HCT116 (cell line): ENCODE measurements at regions not wholly inside any gene's neighbourhood (a gene's known extent, or its start where the extent isn't known, plus 50 kb on each side); places are given as distances from the start of the nearest gene placed in this dataset.

Experiments
- ATAC-seq: fragments of 200-7000 bp; cut with Tn5 transposase; 2 replicates; pipeline ENCODE4 v1.9.1; 2020; ENCODE audit warnings: mild to moderate bottlenecking, moderate library complexity
- BruUV-seq: library from RNA; stranded (reverse); fragments of 400-500 nt; replicated peaks from 2 replicates; lab custom pipeline; 2021; lab: Mats Ljungman, UMichigan
- CTCF ChIA-PET: fragments of 300-600 bp; sonication (Branson Sonifier 250); formaldehyde crosslinking; loops from one replicate; lab custom pipeline; 2021; ENCODE audit warnings: antibody characterized with exemption; lab: Charles Lee
- POLR2A ChIA-PET: fragments of 300-600, 350-600 bp; sonication (Branson Sonifier 250); formaldehyde crosslinking; loops from one replicate; lab custom pipeline; 2021; ENCODE audit warnings: antibody characterized with exemption; lab: Charles Lee
- RAD21 ChIA-PET, 2 experiments: fragments of 300-600 bp; sonication (Branson Sonifier 250); formaldehyde crosslinking; loops; one replicate each; lab custom pipeline; 2023; ENCODE audit warnings: low total read pairs in 2 of 2; ENCODE audit not compliant: uncharacterized antibody in 2 of 2, unreplicated experiment in 2 of 2, low non-redundant PET in 1 of 2; lab: Charles Lee
- DNase-seq: peaks from one replicate; pipeline ENCODE4 v3.0.0-alpha.2; 2010; ENCODE audit warnings: low read depth, low spot score
- H2AFZ ChIP-seq: fragments of 200-600 bp; shearing (Covaris generic), sonication (generic); 2 replicates; pipeline ENCODE4 v1.6.1; 2017; ENCODE audit warnings: low read depth, mixed run types, mixed read lengths, antibody characterized with exemption, low read length; ENCODE audit not compliant: poor library complexity, severe bottlenecking
- H3K27ac ChIP-seq: 2 replicates; pipeline ENCODE4 v1.5.1; 2012; ENCODE audit warnings: low read depth, low read length
- H3K27me3 ChIP-seq: fragments of 200-600 bp; sonication (generic); 2 replicates; pipeline ENCODE4 v1.6.1; 2016; ENCODE audit warnings: mixed run types, low read length, mixed read lengths; ENCODE audit not compliant: insufficient read depth
- H3K36me3 ChIP-seq, 2 experiments: fragments of 200-500 bp in 1 of 2; fragments of 200-600 bp in 1 of 2; sonication (Bioruptor generic) in 1 of 2; sonication (generic) in 1 of 2; 2 replicates each; pipeline versions ENCODE4 v1.5.1 to v1.6.1; 2014 to 2016; ENCODE audit warnings: low read length in 2 of 2, inconsistent platforms in 1 of 2, mixed read lengths in 1 of 2, mixed run types in 1 of 2; ENCODE audit not compliant: insufficient read depth in 2 of 2, control insufficient read depth in 1 of 2
- H3K4me1 ChIP-seq, 2 experiments: fragments of 200-600 bp in 1 of 2; sonication (generic) in 1 of 2; 2 replicates each; pipeline versions ENCODE4 v1.5.1 to v1.6.1; 2012 to 2017; ENCODE audit warnings: low read length in 2 of 2, inconsistent platforms in 1 of 2, mild to moderate bottlenecking in 1 of 2, mixed read lengths in 1 of 2, mixed run types in 1 of 2, moderate library complexity in 1 of 2; ENCODE audit not compliant: insufficient read depth in 2 of 2, control insufficient read depth in 1 of 2
- H3K4me2 ChIP-seq: fragments of 200-600 bp; sonication (generic); 2 replicates; pipeline ENCODE4 v1.6.1; 2017; ENCODE audit warnings: mixed run types, low read length, mixed read lengths
- H3K4me3 ChIP-seq, 2 experiments: fragments of 200-600 bp in 1 of 2; sonication (generic) in 1 of 2; replicated peaks in 1 of 2; 2 replicates each; pipeline ENCODE4 v1.5.1; 2011 to 2016; ENCODE audit warnings: low read length in 2 of 2, control low read depth in 1 of 2, low read depth in 1 of 2, mild to moderate bottlenecking in 1 of 2, mixed read lengths in 1 of 2, mixed run types in 1 of 2
- H3K79me2 ChIP-seq: fragments of 200-600 bp; sonication (generic); 2 replicates; pipeline ENCODE4 v1.6.1; 2017; ENCODE audit warnings: mild to moderate bottlenecking, mixed run types, low read length, moderate library complexity, mixed read lengths; ENCODE audit not compliant: insufficient read depth
- H3K9ac ChIP-seq: fragments of 200-600 bp; sonication (generic); 2 replicates; pipeline ENCODE4 v1.6.1; 2016; ENCODE audit warnings: low read length, mixed read lengths
- H3K9me2 ChIP-seq: fragments of 200-600 bp; sonication (generic), shearing (Covaris generic); 2 replicates; pipeline ENCODE4 v1.6.1; 2017; ENCODE audit warnings: mixed run types, mild to moderate bottlenecking, moderate library complexity; ENCODE audit not compliant: insufficient read depth
- H3K9me3 ChIP-seq, 2 experiments: fragments of 200-500 bp in 1 of 2; fragments of 200-600 bp in 1 of 2; sonication (Bioruptor generic) in 1 of 2; sonication (generic) in 1 of 2; 2 replicates each; pipeline ENCODE4 v1.6.1; 2014 to 2017; ENCODE audit warnings: low read length in 2 of 2, mixed read lengths in 2 of 2, inconsistent platforms in 1 of 2, low read depth in 1 of 2, mild to moderate bottlenecking in 1 of 2, mixed run types in 1 of 2, moderate library complexity in 1 of 2; ENCODE audit not compliant: control insufficient read depth in 1 of 2, insufficient read depth in 1 of 2
- H4K20me1 ChIP-seq: fragments of 200-600 bp; sonication (generic), shearing (Covaris generic); 2 replicates; pipeline ENCODE4 v1.6.1; 2017; ENCODE audit warnings: mixed run types, mild to moderate bottlenecking, moderate library complexity; ENCODE audit not compliant: insufficient read depth
- CBX3 ChIP-seq: IDR thresholded peaks from 2 replicates; pipeline ENCODE4 v1.6.1; 2012; ENCODE audit warnings: low read depth
- EGR1 ChIP-seq: IDR thresholded peaks from 2 replicates; pipeline ENCODE4 v1.6.1; 2012; ENCODE audit warnings: low read depth
- ELF1 ChIP-seq: IDR thresholded peaks from 2 replicates; pipeline ENCODE4 v1.6.1; 2012; ENCODE audit warnings: low read depth, borderline replicate concordance
- EZH2 ChIP-seq: fragments of 200-600 bp; sonication (generic); IDR thresholded peaks from 2 replicates; pipeline ENCODE4 v1.6.1; 2017; ENCODE audit warnings: antibody characterized with exemption, mixed run types
- EZH2phosphoT487 ChIP-seq: fragments of 200-600 bp; IDR thresholded peaks from 2 replicates; pipeline ENCODE4 v1.6.1; 2018; ENCODE audit warnings: antibody characterized with exemption, borderline replicate concordance
- JUND ChIP-seq: IDR thresholded peaks from 2 replicates; pipeline ENCODE4 v1.6.1; 2012
- POLR2A ChIP-seq: IDR thresholded peaks from 2 replicates; pipeline ENCODE4 v1.7.0; 2011; ENCODE audit warnings: borderline replicate concordance; ENCODE audit not compliant: insufficient read depth, insufficient read length; ENCODE audit errors: extremely low read depth
- POLR2AphosphoS5 ChIP-seq: IDR thresholded peaks from 2 replicates; pipeline ENCODE4 v1.6.1; 2011; ENCODE audit warnings: mild to moderate bottlenecking, low read depth, low read length, moderate library complexity
- SIN3A ChIP-seq: IDR thresholded peaks from 2 replicates; pipeline ENCODE4 v1.6.1; 2012; ENCODE audit warnings: low read depth
- SP1 ChIP-seq: IDR thresholded peaks from 2 replicates; pipeline ENCODE4 v1.6.1; 2012; ENCODE audit warnings: low read depth
- YY1 ChIP-seq: IDR thresholded peaks from 2 replicates; pipeline ENCODE4 v1.6.1; 2011; ENCODE audit warnings: low read length, low read depth, moderate library complexity, mild to moderate bottlenecking; ENCODE audit not compliant: insufficient replicate concordance; ENCODE audit errors: extremely low read depth
- ZFX ChIP-seq: fragments of 450-650 bp; IDR thresholded peaks from 2 replicates; pipeline ENCODE4 v1.6.1; 2017
- ZNF274 ChIP-seq: fragments of 200-500 bp; sonication (Bioruptor generic); IDR thresholded peaks from 2 replicates; pipeline ENCODE4 v1.6.1; 2014; ENCODE audit warnings: mild to moderate bottlenecking, low read depth, low read length, inconsistent platforms
- intact Hi-C: fragments of 100-400 bp; cut with micrococcal nuclease; formaldehyde crosslinking; loops from 2 replicates; pipeline ENCODE4 v1.10.0; 2022
- TF ChIP-seq, protein P1 (sequence below): IDR thresholded peaks from 2 replicates; pipeline ENCODE4 v1.6.1; 2012; ENCODE audit warnings: low read depth
- TF ChIP-seq, protein P2 (sequence below), 3 experiments: fragments of 200-600 bp in 1 of 3; sonication (generic) in 1 of 3; IDR thresholded peaks in 2 of 3; conservative IDR thresholded peaks in 1 of 3; 2 replicates each; pipeline ENCODE4 v1.5.1; 2012 to 2017; ENCODE audit warnings: low read depth in 2 of 3, low read length in 2 of 3, antibody characterized with exemption in 1 of 3, borderline replicate concordance in 1 of 3, control low read depth in 1 of 3, mild to moderate bottlenecking in 1 of 3, mixed read lengths in 1 of 3, mixed run types in 1 of 3, moderate library complexity in 1 of 3; ENCODE audit not compliant: insufficient read depth in 1 of 3

DNA sequence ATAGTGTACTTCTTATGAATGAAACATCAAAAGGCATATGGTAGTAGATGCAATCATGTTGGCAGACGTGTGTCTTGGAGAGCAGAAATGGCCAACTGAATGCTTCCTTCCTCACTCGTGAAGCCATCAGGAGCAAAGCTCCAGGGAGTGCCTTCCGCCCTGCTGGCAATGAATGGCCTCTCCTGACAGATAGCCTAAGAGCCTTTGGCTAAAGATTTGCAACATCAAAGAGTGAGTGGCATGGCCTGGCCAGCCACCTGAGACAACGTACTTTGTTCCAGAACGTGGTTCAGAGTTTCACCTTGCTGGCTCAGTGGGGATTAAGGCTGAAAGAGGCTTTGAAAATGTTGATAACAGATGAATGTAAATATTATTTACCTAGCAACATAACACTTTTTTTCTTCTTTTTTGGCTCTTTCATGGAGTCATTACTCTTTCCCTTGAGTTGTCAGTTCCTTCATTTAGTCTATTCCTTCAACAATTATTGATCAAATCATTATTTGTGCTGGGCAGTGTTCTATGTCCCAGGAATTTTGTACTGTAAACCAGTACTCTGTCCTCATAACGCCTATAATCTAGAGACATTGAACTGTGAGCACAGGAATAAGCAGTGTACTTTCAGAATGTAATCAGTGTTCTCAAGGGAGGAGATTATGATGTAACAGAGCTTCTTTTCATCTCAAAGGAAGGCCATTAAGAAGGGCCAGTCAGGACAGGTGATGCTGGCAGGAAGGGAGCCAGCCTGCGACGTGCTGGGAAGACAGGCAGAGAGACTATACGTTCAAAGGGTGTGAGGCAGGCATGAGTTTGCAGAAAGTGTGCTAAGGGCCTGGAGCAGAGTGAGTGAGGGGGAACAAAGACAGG is 59.4 kb upstream of the SH3RF3 start:
- POLR2A ChIA-PET = no interaction called here
- intact Hi-C loops = no loop called here
- no peak overlapping the region for H3K4me2 ChIP-seq

DNA sequence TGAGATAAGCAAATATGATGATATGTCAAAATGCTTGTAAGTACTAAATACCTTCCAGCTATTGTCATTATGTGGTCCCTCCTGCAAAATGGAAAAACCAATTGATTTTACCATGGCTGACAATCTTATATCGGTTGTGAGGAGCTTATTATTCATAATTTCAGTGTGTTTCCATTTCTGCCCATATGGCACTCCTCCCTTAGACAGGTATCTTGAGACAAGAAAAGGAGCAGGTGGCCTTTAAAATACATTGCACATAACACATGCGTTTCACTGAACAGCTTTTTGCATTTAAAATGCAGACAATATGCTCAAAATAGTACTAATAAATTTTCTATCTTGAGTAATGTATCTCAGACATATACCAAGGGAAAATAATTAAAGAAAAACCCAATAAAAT is 60.2 kb upstream of the SH3RF3 start:
- ChIA-PET RAD21 (no interaction called here), CTCF (interaction anchor here (1.5 kb wide), 1 partner anchor 17 kb away, joined by 3 read pairs; no protein-coding TSS in a partner anchor), POLR2A (no interaction called here)
- Histone ChIP-seq H3K79me2 (no peaks in the 10 kb centered on the region), H3K27me3 (no peaks in the 10 kb centered on the region), H3K4me2 (no peak overlapping the region), H4K20me1 (no peaks in the 10 kb centered on the region), H3K9ac (no peak overlapping the region), H3K4me1 (no peaks in the 10 kb centered on the region), H3K9me2 (no peaks in the 10 kb centered on the region), H3K4me3 (no peak overlapping the region), H3K27ac (no peak overlapping the region), H2AFZ (no peak overlapping the region), H3K9me3 (no peaks in the 10 kb centered on the region), H3K36me3 (no peaks in the 10 kb centered on the region)
- DNase-seq (no peak), ATAC-seq (no peak)
- BruUV-seq = no TSS peak
- intact Hi-C loops = no loop called here
- TF ChIP-seq ZFX = no peak
- TF ChIP-seq YY1 = no peak
- TF ChIP-seq EZH2 = no peak
- no peak for TF ChIP-seq SP1
- TF ChIP-seq EZH2phosphoT487 = no peak
- no peak for TF ChIP-seq ELF1
- TF ChIP-seq JUND = no peak
- TF ChIP-seq, protein P1, sequence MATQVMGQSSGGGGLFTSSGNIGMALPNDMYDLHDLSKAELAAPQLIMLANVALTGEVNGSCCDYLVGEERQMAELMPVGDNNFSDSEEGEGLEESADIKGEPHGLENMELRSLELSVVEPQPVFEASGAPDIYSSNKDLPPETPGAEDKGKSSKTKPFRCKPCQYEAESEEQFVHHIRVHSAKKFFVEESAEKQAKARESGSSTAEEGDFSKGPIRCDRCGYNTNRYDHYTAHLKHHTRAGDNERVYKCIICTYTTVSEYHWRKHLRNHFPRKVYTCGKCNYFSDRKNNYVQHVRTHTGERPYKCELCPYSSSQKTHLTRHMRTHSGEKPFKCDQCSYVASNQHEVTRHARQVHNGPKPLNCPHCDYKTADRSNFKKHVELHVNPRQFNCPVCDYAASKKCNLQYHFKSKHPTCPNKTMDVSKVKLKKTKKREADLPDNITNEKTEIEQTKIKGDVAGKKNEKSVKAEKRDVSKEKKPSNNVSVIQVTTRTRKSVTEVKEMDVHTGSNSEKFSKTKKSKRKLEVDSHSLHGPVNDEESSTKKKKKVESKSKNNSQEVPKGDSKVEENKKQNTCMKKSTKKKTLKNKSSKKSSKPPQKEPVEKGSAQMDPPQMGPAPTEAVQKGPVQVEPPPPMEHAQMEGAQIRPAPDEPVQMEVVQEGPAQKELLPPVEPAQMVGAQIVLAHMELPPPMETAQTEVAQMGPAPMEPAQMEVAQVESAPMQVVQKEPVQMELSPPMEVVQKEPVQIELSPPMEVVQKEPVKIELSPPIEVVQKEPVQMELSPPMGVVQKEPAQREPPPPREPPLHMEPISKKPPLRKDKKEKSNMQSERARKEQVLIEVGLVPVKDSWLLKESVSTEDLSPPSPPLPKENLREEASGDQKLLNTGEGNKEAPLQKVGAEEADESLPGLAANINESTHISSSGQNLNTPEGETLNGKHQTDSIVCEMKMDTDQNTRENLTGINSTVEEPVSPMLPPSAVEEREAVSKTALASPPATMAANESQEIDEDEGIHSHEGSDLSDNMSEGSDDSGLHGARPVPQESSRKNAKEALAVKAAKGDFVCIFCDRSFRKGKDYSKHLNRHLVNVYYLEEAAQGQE = no peak
- no peak for TF ChIP-seq POLR2AphosphoS5
- no peak for TF ChIP-seq SIN3A
- no peak for TF ChIP-seq POLR2A
- TF ChIP-seq, protein P2, sequence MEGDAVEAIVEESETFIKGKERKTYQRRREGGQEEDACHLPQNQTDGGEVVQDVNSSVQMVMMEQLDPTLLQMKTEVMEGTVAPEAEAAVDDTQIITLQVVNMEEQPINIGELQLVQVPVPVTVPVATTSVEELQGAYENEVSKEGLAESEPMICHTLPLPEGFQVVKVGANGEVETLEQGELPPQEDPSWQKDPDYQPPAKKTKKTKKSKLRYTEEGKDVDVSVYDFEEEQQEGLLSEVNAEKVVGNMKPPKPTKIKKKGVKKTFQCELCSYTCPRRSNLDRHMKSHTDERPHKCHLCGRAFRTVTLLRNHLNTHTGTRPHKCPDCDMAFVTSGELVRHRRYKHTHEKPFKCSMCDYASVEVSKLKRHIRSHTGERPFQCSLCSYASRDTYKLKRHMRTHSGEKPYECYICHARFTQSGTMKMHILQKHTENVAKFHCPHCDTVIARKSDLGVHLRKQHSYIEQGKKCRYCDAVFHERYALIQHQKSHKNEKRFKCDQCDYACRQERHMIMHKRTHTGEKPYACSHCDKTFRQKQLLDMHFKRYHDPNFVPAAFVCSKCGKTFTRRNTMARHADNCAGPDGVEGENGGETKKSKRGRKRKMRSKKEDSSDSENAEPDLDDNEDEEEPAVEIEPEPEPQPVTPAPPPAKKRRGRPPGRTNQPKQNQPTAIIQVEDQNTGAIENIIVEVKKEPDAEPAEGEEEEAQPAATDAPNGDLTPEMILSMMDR (IDR thresholded peaks at IDR 0.05 in 2 of 3, conservative IDR thresholded peaks at IDR 0.05 in 1 of 3; ENCODE audit: borderline replicate concordance in 1 of 3, insufficient read depth in 1 of 3, low read depth in 2 of 3, low read length in 2 of 3) = no peak
- no peak for TF ChIP-seq EGR1
- TF ChIP-seq ZNF274 = no peak

More for the DNA sequence above, 59.4 kb upstream of the SH3RF3 start:
- DNase-seq (no peak), ATAC-seq (no peak)
- Histone ChIP-seq H3K27ac (no peak overlapping the region), H3K79me2 (no peaks in the 10 kb centered on the region), H3K9me3 (no peaks in the 10 kb centered on the region), H4K20me1 (no peaks in the 10 kb centered on the region), H3K27me3 (no peaks in the 10 kb centered on the region), H3K9me2 (no peaks in the 10 kb centered on the region), H3K9ac (no peak overlapping the region), H3K36me3 (no peaks in the 10 kb centered on the region), H3K4me1 (no peaks in the 10 kb centered on the region), H3K4me3 (no peak overlapping the region), H2AFZ (no peak overlapping the region)
- ChIA-PET CTCF (interaction anchor here (1.5 kb wide), 1 partner anchor 17 kb away, joined by 3 read pairs; no protein-coding TSS in a partner anchor), RAD21 (no interaction called here)
- BruUV-seq = no TSS peak
- TF ChIP-seq CBX3 (no peak), EZH2phosphoT487 (no peak), ELF1 (no peak)
